ENCODE measurements at regions not wholly inside any gene's neighbourhood (a gene's known extent, or its start where the extent isn't known, plus 50 kb on each side); places are given as distances from the start of the nearest gene placed in this dataset.

GRCh38 chr14:85296456-85297210, 233.3 kb upstream of the FLRT2 start:
- no peak overlapping the region for H3K4me3 ChIP-seq (ENCODE audit: low read length)
- 20% methylated on average over 1 of the region's 3 CpGs for WGBS (ENCODE audit: insufficient coverage, low lambda C conversion rate)
- DNase-seq, result peak; percentile 47 to 51
- peaks cover 3% of the 10 kb centered on the region for H3K4me1 ChIP-seq (ENCODE audit: control insufficient read depth, insufficient read depth, low read length)
- no peaks in the 10 kb centered on the region for H3K27me3 ChIP-seq (ENCODE audit: control insufficient read depth, insufficient read depth, low read length)
- H3K9me3 ChIP-seq (ENCODE audit: control insufficient read depth, low read depth, low read length), result peaks cover 5% of the 10 kb centered on the region
- H3K27ac ChIP-seq (ENCODE audit: low read length), result peak overlapping the region; percentile 13
- H3K36me3 ChIP-seq (ENCODE audit: control insufficient read depth, insufficient read depth, low read length), result no peaks in the 10 kb centered on the region

GRCh38 chr14:85300107-85300506, 229.8 kb upstream of the FLRT2 start:
- peaks cover 5% of the 10 kb centered on the region for H3K9me3 ChIP-seq (ENCODE audit: control insufficient read depth, low read depth, low read length)
- WGBS (ENCODE audit: insufficient coverage, low lambda C conversion rate), result no CpG with 5 or more reads among the region's 1 CpG

GRCh38 chr14:85301506-85301905, 228.4 kb upstream of the FLRT2 start:
- no peaks in the 10 kb centered on the region for H3K36me3 ChIP-seq (ENCODE audit: control insufficient read depth, insufficient read depth, low read length)
- no peaks in the 10 kb centered on the region for H3K27me3 ChIP-seq (ENCODE audit: control insufficient read depth, insufficient read depth, low read length)
- no CpG with 5 or more reads among the region's 4 CpGs for WGBS (ENCODE audit: insufficient coverage, low lambda C conversion rate)
- no peak overlapping the region for H3K4me3 ChIP-seq (ENCODE audit: low read length)
- H3K27ac ChIP-seq (ENCODE audit: low read length), result no peak overlapping the region
- no peak for DNase-seq
- H3K4me1 ChIP-seq (ENCODE audit: control insufficient read depth, insufficient read depth, low read length), result no peaks in the 10 kb centered on the region
- peaks cover 5% of the 10 kb centered on the region for H3K9me3 ChIP-seq (ENCODE audit: control insufficient read depth, low read depth, low read length)

More at GRCh38 chr14:85300107-85300506, 229.8 kb upstream of the FLRT2 start:
- Histone ChIP-seq H3K27me3 (ENCODE audit: control insufficient read depth, insufficient read depth, low read length) (no peaks in the 10 kb centered on the region), H3K4me1 (ENCODE audit: control insufficient read depth, insufficient read depth, low read length) (peaks cover 3% of the 10 kb centered on the region), H3K4me3 (ENCODE audit: low read length) (no peak overlapping the region), H3K36me3 (ENCODE audit: control insufficient read depth, insufficient read depth, low read length) (no peaks in the 10 kb centered on the region), H3K27ac (ENCODE audit: low read length) (no peak overlapping the region)
- no peak for DNase-seq

GRCh38 chr14:85306024-85306423, 223.9 kb upstream of the FLRT2 start:
- 100% methylated on average over 1 of the region's 3 CpGs for WGBS (ENCODE audit: insufficient coverage, low lambda C conversion rate)
- no peaks in the 10 kb centered on the region for H3K36me3 ChIP-seq (ENCODE audit: control insufficient read depth, insufficient read depth, low read length)
- DNase-seq, result no peak
- no peaks in the 10 kb centered on the region for H3K9me3 ChIP-seq (ENCODE audit: control insufficient read depth, low read depth, low read length)
- no peak overlapping the region for H3K4me3 ChIP-seq (ENCODE audit: low read length)
- H3K27ac ChIP-seq (ENCODE audit: low read length), result no peak overlapping the region
- no peaks in the 10 kb centered on the region for H3K4me1 ChIP-seq (ENCODE audit: control insufficient read depth, insufficient read depth, low read length)
- no peaks in the 10 kb centered on the region for H3K27me3 ChIP-seq (ENCODE audit: control insufficient read depth, insufficient read depth, low read length)

GRCh38 chr14:85308531-85309300, 221.2 kb upstream of the FLRT2 start:
- WGBS (ENCODE audit: insufficient coverage, low lambda C conversion rate), result 100% methylated on average over 1 of the region's 8 CpGs
- H3K27me3 ChIP-seq (ENCODE audit: control insufficient read depth, insufficient read depth, low read length), result no peaks in the 10 kb centered on the region
- no peaks in the 10 kb centered on the region for H3K4me1 ChIP-seq (ENCODE audit: control insufficient read depth, insufficient read depth, low read length)
- H3K36me3 ChIP-seq (ENCODE audit: control insufficient read depth, insufficient read depth, low read length), result no peaks in the 10 kb centered on the region
- no peak for DNase-seq
- H3K9me3 ChIP-seq (ENCODE audit: control insufficient read depth, low read depth, low read length), result no peaks in the 10 kb centered on the region
- H3K27ac ChIP-seq (ENCODE audit: low read length), result no peak overlapping the region
- no peak overlapping the region for H3K4me3 ChIP-seq (ENCODE audit: low read length)

- 100% methylated on average over 1 of the region's 8 CpGs for WGBS (ENCODE audit: insufficient coverage, low lambda C conversion rate)
- DNase-seq, result no peak
- no peaks in the 10 kb centered on the region for H3K27me3 ChIP-seq (ENCODE audit: control insufficient read depth, insufficient read depth, low read length)
Observed at GRCh38 chr14:85310491-85311272, 219.3 kb upstream of the FLRT2 start.

GRCh38 chr14:85313560-85314207, 216.3 kb upstream of the FLRT2 start:
- DNase-seq, result no peak
- WGBS (ENCODE audit: insufficient coverage, low lambda C conversion rate), result 80% methylated on average over 1 of the region's 2 CpGs
- Histone ChIP-seq H3K27ac (ENCODE audit: low read length) (no peak overlapping the region), H3K36me3 (ENCODE audit: control insufficient read depth, insufficient read depth, low read length) (no peaks in the 10 kb centered on the region), H3K9me3 (ENCODE audit: control insufficient read depth, low read depth, low read length) (no peaks in the 10 kb centered on the region), H3K4me3 (ENCODE audit: low read length) (no peak overlapping the region), H3K27me3 (ENCODE audit: control insufficient read depth, insufficient read depth, low read length) (no peaks in the 10 kb centered on the region), H3K4me1 (ENCODE audit: control insufficient read depth, insufficient read depth, low read length) (no peaks in the 10 kb centered on the region)

More at GRCh38 chr14:85310491-85311272, 219.3 kb upstream of the FLRT2 start:
- Histone ChIP-seq H3K36me3 (ENCODE audit: control insufficient read depth, insufficient read depth, low read length) (no peaks in the 10 kb centered on the region), H3K4me3 (ENCODE audit: low read length) (no peak overlapping the region), H3K27ac (ENCODE audit: low read length) (no peak overlapping the region), H3K4me1 (ENCODE audit: control insufficient read depth, insufficient read depth, low read length) (no peaks in the 10 kb centered on the region), H3K9me3 (ENCODE audit: control insufficient read depth, low read depth, low read length) (no peaks in the 10 kb centered on the region)

GRCh38 chr14:85315290-85315689, 214.7 kb upstream of the FLRT2 start:
- no peaks in the 10 kb centered on the region for H3K9me3 ChIP-seq (ENCODE audit: control insufficient read depth, low read depth, low read length)
- H3K27me3 ChIP-seq (ENCODE audit: control insufficient read depth, insufficient read depth, low read length), result no peaks in the 10 kb centered on the region
- no peak overlapping the region for H3K4me3 ChIP-seq (ENCODE audit: low read length)
- H3K27ac ChIP-seq (ENCODE audit: low read length), result no peak overlapping the region
- H3K4me1 ChIP-seq (ENCODE audit: control insufficient read depth, insufficient read depth, low read length), result no peaks in the 10 kb centered on the region
- no peaks in the 10 kb centered on the region for H3K36me3 ChIP-seq (ENCODE audit: control insufficient read depth, insufficient read depth, low read length)
- 71% methylated on average over 2 of the region's 3 CpGs for WGBS (ENCODE audit: insufficient coverage, low lambda C conversion rate)
- DNase-seq, result no peak

- no peak overlapping the region for H3K4me3 ChIP-seq (ENCODE audit: low read length)
- no peaks in the 10 kb centered on the region for H3K27me3 ChIP-seq (ENCODE audit: control insufficient read depth, insufficient read depth, low read length)
- H3K27ac ChIP-seq (ENCODE audit: low read length), result no peak overlapping the region
- no peak for DNase-seq
- 83% methylated on average over 1 of the region's 5 CpGs for WGBS (ENCODE audit: insufficient coverage, low lambda C conversion rate)
- no peaks in the 10 kb centered on the region for H3K4me1 ChIP-seq (ENCODE audit: control insufficient read depth, insufficient read depth, low read length)
- no peaks in the 10 kb centered on the region for H3K36me3 ChIP-seq (ENCODE audit: control insufficient read depth, insufficient read depth, low read length)
- H3K9me3 ChIP-seq (ENCODE audit: control insufficient read depth, low read depth, low read length), result no peaks in the 10 kb centered on the region
Observed at GRCh38 chr14:85315733-85316290, 214.1 kb upstream of the FLRT2 start.
